Left forelimb (tissue), 1 donor: ENCODE measurements at regions not wholly inside any gene's neighbourhood (a gene's known extent, or its start where the extent isn't known, plus 50 kb on each side); places are given as distances from the start of the nearest gene placed in this dataset.
A peak's percentile ranks its signal among the peaks of the same experiment; 100 is the strongest.

ENCODE experiments used
- DNase-seq: peaks from one replicate; pipeline ENCODE4 v3.0.0-alpha.2; 2018; ENCODE audit warnings: low spot score

DNA sequence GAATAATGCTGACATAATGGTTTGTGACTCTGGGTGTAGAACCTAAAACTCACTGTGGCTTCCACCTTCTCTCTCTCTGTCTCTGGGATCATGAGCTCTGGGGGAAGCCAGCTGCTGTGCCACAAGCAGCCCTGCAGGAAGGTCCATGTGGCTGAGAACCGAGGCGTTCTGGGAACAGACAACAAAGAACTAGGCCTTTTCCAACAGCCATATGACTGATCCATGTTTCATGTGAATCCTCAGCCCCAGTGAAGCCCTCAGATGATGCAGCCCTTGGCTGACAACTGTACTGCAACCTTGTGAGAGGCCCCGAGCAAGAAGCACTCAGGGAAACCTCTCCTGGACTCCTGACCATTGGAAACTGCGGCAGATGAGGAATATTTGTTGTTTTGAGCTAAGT, 56.6 kb downstream of the HLA-G start:
- no peak for DNase-seq

DNA sequence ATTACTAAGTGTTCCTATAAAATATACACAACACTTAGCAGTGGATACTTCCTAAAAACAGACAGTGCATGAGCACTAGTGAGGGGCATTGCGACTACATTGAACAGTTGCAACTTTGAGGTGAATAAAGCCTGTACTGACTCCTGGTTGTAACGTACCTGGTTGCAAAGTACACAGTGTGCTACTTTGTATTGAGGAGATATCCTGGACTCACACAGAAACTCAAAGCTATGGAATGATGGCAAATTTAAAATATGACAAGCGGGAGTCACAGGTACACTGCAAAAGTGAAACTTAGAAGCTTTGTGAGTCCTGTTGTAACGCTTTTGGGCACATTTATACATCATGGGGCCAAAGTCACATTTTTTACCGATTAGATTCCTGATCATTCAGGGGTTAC, 55.6 kb upstream of the HLA-A start:
- no peak for DNase-seq

DNA sequence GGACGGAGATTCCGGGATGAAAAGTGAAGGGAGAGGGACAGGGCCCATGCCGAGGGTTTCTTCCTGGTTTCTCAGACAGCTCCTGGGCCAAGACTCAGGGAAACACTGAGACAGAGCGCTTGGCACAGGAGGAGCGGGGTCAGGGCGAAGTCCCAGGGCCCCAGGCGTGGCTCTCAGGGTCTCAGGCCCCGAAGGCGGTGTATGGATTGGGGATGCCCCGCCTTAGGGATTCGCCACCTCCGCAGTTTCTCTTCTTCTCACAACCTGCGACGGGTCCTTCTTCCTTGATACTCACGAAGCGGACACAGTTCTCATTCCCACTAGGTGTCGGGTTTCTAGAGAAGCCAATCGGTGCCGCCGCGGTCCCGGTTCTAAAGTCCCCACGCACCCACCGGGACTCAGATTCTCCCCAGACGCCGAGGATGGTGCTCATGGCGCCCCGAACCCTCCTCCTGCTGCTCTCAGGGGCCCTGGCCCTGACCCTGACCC, 55.0 kb upstream of the HLA-A start:
- peak; percentile 73 for DNase-seq

DNA sequence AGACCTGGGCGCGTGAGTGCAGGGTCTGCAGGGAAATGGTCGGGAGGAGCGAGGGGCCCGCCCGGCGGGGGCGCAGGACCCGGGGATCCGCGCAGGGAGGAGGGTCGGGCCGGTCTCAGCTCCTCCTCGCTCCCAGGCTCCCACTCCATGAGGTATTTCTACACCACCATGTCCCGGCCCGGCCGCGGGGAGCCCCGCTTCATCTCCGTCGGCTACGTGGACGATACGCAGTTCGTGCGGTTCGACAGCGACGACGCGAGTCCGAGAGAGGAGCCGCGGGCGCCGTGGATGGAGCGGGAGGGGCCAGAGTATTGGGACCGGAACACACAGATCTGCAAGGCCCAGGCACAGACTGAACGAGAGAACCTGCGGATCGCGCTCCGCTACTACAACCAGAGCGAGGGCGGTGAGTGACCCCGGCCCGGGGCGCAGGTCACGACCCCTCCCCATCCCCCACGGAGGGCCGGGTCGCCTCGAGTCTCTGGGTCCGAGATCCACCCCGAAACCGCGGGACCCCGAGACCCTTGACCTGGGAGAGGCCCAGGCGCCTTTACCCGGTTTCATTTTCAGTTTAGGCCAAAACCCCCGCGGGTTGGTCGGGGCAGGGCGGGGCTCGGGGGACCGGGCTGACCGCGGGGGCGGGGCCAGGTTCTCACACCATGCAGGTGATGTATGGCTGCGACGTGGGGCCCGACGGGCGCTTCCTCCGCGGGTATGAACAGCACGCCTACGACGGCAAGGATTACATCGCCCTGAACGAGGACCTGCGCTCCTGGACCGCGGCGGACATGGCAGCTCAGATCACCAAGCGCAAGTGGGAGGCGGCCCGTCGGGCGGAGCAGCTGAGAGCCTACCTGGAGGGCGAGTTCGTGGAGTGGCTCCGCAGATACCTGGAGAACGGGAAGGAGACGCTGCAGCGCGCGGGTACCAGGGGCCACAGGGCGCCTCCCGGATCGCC, 54.2 kb upstream of the HLA-A start:
- DNase-seq = peak; percentile 72
